ENCODE measurements at regions not wholly inside any gene's neighbourhood (a gene's known extent, or its start where the extent isn't known, plus 50 kb on each side); places are given as distances from the start of the nearest gene placed in this dataset.

DNA sequence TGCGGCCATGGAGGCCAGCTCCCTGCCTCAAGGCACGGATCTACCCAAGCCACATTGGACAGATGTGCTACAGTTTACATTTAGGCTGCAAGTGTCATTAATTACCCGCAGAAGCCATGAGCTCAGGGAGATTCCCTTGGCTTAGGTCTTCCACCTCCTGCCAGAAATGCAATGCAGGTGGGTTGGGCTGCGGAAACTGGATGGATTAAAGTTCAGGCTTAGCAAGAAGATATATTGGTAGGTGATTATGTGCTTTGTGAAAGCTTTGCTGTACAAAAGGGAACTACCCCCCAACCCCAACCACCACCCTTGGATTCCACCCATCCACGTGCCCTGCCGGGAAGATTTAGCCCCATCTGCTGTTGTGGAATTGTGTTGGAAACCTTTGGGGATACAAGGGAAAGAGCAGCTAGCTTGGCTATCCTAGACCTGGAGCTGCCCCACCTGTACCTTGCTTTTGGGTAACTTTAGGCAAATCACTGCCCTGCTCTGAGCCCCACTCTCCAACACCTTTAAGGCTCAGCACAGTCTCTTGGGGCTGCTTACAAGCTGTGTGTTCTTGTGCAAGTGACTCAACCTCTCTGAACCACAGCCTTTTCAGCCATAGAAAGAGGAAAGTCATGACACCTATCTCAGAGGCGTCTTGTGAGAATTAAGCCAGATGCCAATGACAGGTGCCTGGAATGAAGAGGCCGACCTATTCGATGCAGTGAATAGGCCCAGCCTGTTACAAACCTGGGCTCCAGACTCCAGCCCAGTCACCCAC lies 141.6 kb upstream of the GLI2 start:
- TF ChIP-seq, protein P1, sequence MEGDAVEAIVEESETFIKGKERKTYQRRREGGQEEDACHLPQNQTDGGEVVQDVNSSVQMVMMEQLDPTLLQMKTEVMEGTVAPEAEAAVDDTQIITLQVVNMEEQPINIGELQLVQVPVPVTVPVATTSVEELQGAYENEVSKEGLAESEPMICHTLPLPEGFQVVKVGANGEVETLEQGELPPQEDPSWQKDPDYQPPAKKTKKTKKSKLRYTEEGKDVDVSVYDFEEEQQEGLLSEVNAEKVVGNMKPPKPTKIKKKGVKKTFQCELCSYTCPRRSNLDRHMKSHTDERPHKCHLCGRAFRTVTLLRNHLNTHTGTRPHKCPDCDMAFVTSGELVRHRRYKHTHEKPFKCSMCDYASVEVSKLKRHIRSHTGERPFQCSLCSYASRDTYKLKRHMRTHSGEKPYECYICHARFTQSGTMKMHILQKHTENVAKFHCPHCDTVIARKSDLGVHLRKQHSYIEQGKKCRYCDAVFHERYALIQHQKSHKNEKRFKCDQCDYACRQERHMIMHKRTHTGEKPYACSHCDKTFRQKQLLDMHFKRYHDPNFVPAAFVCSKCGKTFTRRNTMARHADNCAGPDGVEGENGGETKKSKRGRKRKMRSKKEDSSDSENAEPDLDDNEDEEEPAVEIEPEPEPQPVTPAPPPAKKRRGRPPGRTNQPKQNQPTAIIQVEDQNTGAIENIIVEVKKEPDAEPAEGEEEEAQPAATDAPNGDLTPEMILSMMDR (IDR thresholded peaks at IDR 0.05), result no peak
- TF ChIP-seq POLR2A (IDR thresholded peaks at IDR 0.05), result no peak
